ENCODE measurements at regions not wholly inside any gene's neighbourhood (a gene's known extent, or its start where the extent isn't known, plus 50 kb on each side); places are given as distances from the start of the nearest gene placed in this dataset.
"Not testable (repeated sequence)": the region's sequence is repeated elsewhere in the genome, so short reads cannot be mapped to it uniquely, and the experiment has no call there.

- Mint-ChIP-seq H3K27me3 (ENCODE audit: low read depth, poor library complexity) (no peaks in the 10 kb centered on the region), H3K4me3 (no peak overlapping the region), H3K36me3 (ENCODE audit: low read depth) (no peaks in the 10 kb centered on the region), H3K9me3 (peaks cover 14% of the 10 kb centered on the region), H3K27ac (peak overlapping the region; percentile 87), H3K4me1 (peaks cover 23% of the 10 kb centered on the region)
- TF ChIP-seq, protein P1, sequence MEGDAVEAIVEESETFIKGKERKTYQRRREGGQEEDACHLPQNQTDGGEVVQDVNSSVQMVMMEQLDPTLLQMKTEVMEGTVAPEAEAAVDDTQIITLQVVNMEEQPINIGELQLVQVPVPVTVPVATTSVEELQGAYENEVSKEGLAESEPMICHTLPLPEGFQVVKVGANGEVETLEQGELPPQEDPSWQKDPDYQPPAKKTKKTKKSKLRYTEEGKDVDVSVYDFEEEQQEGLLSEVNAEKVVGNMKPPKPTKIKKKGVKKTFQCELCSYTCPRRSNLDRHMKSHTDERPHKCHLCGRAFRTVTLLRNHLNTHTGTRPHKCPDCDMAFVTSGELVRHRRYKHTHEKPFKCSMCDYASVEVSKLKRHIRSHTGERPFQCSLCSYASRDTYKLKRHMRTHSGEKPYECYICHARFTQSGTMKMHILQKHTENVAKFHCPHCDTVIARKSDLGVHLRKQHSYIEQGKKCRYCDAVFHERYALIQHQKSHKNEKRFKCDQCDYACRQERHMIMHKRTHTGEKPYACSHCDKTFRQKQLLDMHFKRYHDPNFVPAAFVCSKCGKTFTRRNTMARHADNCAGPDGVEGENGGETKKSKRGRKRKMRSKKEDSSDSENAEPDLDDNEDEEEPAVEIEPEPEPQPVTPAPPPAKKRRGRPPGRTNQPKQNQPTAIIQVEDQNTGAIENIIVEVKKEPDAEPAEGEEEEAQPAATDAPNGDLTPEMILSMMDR (IDR thresholded peaks at IDR 0.05), result no peak
- no peak for DNase-seq
Observed at GRCh38 chr1:172851077-172851476, 192.2 kb downstream of the FASLG start.

DNA sequence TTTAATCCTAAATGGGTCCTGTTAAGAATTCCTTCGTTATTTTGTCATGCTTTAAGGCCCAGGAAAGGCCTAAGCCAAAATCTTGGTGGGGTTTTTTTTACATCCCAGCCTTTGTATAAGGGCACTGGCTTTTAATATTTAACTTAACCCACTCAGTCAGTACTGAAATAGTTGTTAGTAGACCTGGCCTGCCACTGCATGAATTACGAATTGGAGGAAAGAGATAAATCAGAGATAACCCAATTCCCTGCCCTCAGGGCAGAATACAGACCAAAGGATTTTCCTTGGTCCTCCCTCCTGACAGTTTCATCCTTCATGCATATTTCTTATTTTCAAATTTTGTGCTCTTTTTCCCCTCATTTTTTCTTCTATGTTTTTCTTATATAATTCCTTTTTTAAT lies 193.0 kb downstream of the FASLG start:
- peaks cover 22% of the 10 kb centered on the region for H3K4me1 Mint-ChIP-seq
- H3K36me3 Mint-ChIP-seq (ENCODE audit: low read depth), result no peaks in the 10 kb centered on the region
- H3K9me3 Mint-ChIP-seq, result peaks cover 14% of the 10 kb centered on the region
- DNase-seq, result no peak
- H3K27ac Mint-ChIP-seq, result no peak overlapping the region
- TF ChIP-seq, protein P1 (IDR thresholded peaks at IDR 0.05), result no peak
- no peaks in the 10 kb centered on the region for H3K27me3 Mint-ChIP-seq (ENCODE audit: low read depth, poor library complexity)
- H3K4me3 Mint-ChIP-seq, result no peak overlapping the region

DNA sequence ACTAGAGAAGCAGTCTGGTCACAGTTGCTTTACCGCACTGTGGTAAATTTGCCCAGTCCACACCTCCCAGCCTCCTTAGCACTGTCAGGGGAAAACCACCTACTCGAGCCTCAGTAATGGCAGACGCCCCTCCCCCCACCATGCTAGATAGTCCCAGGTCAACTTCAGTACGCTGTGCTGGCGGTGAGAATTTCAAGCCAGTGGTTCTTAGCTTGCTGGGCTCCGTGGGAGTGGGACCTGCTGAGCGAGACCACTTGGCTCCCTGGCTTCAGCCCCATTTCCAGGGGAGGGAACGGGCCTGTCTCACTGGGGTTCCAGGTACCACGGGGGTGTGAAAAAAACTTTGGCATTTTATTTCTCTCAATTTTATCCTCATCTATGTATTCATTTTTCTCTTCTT lies 194.8 kb downstream of the TNFSF18 start:
- H3K27ac Mint-ChIP-seq; H3K36me3 Mint-ChIP-seq (ENCODE audit: low read depth); H3K4me3 Mint-ChIP-seq; H3K27me3 Mint-ChIP-seq (ENCODE audit: low read depth, poor library complexity): not testable (repeated sequence)
- peaks cover 16% of the 10 kb centered on the region for H3K4me1 Mint-ChIP-seq
- H3K9me3 Mint-ChIP-seq, result peaks cover 21% of the 10 kb centered on the region
- peak; percentile 47 for DNase-seq

DNA sequence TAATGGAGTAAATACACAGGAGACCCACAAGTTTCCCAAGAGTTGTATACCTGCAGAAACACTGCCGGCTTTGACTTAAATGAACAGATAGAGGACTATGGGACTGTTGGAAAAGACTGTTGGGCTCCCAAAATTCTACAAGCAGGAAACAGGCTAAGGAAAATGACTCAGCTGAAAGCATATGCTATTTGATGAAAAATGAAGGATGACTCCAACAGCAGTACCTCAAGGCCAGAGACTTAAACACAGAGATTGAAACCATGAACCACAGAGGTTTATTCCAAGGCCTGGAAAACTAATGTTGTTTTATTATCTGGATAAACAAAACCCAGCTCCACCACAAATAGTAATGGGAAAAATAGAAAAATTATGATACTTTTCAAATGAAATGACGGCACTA lies 187.7 kb downstream of the TNFSF18 start:
- no peak overlapping the region for H3K4me3 Mint-ChIP-seq
- TF ChIP-seq, protein P1 (IDR thresholded peaks at IDR 0.05), result no peak
- no peaks in the 10 kb centered on the region for H3K36me3 Mint-ChIP-seq (ENCODE audit: low read depth)
- H3K9me3 Mint-ChIP-seq, result peaks cover 20% of the 10 kb centered on the region
- no peaks in the 10 kb centered on the region for H3K27me3 Mint-ChIP-seq (ENCODE audit: low read depth, poor library complexity)
- H3K4me1 Mint-ChIP-seq, result no peaks in the 10 kb centered on the region
- H3K27ac Mint-ChIP-seq, result no peak overlapping the region
- no peak for DNase-seq

DNA sequence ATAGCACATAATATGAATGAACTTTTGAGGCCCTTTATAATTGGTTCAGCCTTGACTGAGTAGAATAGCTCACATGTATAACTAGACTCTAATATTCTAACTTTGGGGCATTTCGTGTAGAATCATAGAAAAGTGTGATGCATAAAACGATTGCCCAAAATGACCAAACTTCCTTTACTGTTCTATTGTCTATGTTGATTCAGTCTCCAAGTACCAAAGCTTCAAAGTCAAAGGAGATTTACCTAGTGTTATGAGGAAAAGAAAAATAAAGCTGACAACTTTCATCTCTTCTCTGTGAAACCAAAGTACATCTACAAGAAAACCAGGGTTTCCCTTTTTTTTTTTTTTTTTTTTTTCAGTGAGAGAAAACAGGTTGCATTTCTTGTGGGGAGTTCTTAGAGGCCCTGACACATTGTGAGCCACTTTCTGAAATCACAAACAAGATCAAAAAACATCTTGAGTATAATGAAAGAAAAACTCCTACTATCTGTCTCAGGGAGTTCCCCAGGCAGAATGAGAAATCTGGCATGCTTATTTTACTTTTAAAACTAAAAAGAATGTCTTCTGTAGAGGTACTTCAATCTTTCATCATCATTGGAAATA lies 183.4 kb downstream of the TNFSF18 start:
- DNase-seq, result no peak
- Mint-ChIP-seq H3K36me3 (ENCODE audit: low read depth) (no peaks in the 10 kb centered on the region), H3K27me3 (ENCODE audit: low read depth, poor library complexity) (peaks cover 9% of the 10 kb centered on the region), H3K27ac (no peak overlapping the region), H3K9me3 (peaks cover 7% of the 10 kb centered on the region), H3K4me1 (no peaks in the 10 kb centered on the region), H3K4me3 (no peak overlapping the region)
- TF ChIP-seq, protein P1 (IDR thresholded peaks at IDR 0.05), result no peak

- Mint-ChIP-seq H3K36me3 (ENCODE audit: low read depth) (no peaks in the 10 kb centered on the region), H3K27me3 (ENCODE audit: low read depth, poor library complexity) (peaks cover 13% of the 10 kb centered on the region), H3K27ac (no peak overlapping the region), H3K9me3 (no peaks in the 10 kb centered on the region), H3K4me3 (no peak overlapping the region), H3K4me1 (no peaks in the 10 kb centered on the region)
- TF ChIP-seq, protein P1 (IDR thresholded peaks at IDR 0.05), result no peak
- no peak for DNase-seq
Observed at GRCh38 chr1:172870901-172871606, 179.7 kb downstream of the TNFSF18 start.

All from nephron progenitor cell (in vitro differentiated cells).